Uterus (tissue), 2 donors: ENCODE measurements at regions not wholly inside any gene's neighbourhood (a gene's known extent, or its start where the extent isn't known, plus 50 kb on each side); places are given as distances from the start of the nearest gene placed in this dataset.

Source experiments
- POLR2A ChIP-seq, 2 donors: fragments of 450-650 bp; IDR thresholded peaks; one replicate each; pipeline ENCODE4 v1.6.1; 2016; ENCODE audit warnings: antibody characterized with exemption in 2 of 2, mild to moderate bottlenecking in 1 of 2, moderate library complexity in 1 of 2
- TF ChIP-seq, protein P1 (sequence below), 4 experiments: fragments of 200-600 bp in 2 of 4; fragments of 450-650 bp in 2 of 4; sonication (generic) in 2 of 4; IDR thresholded peaks; one replicate each; pipeline ENCODE4 v1.5.1; 2016 to 2019; ENCODE audit warnings: antibody characterized with exemption in 4 of 4, mild to moderate bottlenecking in 2 of 4, moderate library complexity in 1 of 4

DNA sequence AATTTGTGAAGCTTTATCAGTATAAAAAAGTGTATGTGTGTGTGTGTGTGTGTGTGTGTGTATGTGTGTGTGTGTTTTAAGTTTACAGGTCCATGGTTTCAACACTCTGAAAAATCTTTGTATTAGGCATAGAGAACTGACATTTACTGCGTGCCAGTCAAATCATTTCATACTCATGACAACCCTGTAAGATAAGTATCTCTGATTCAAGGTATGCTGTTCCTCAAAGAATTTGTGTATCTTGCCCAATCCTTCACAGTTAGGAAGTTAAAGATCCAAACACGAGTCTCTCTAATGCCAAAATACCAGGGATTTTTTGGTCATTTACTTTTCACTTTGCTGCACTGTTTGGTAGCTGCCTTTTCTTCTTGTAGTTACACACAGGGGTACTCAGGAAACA, 1121.3 kb upstream of the AUTS2 start:
- TF ChIP-seq, protein P1, sequence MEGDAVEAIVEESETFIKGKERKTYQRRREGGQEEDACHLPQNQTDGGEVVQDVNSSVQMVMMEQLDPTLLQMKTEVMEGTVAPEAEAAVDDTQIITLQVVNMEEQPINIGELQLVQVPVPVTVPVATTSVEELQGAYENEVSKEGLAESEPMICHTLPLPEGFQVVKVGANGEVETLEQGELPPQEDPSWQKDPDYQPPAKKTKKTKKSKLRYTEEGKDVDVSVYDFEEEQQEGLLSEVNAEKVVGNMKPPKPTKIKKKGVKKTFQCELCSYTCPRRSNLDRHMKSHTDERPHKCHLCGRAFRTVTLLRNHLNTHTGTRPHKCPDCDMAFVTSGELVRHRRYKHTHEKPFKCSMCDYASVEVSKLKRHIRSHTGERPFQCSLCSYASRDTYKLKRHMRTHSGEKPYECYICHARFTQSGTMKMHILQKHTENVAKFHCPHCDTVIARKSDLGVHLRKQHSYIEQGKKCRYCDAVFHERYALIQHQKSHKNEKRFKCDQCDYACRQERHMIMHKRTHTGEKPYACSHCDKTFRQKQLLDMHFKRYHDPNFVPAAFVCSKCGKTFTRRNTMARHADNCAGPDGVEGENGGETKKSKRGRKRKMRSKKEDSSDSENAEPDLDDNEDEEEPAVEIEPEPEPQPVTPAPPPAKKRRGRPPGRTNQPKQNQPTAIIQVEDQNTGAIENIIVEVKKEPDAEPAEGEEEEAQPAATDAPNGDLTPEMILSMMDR (IDR thresholded peaks at IDR 0.05) = no peak
- TF ChIP-seq POLR2A (IDR thresholded peaks at IDR 0.05) = no peak
